Astrocyte (in vitro differentiated cells and primary cell): ENCODE measurements at regions not wholly inside any gene's neighbourhood (a gene's known extent, or its start where the extent isn't known, plus 50 kb on each side); places are given as distances from the start of the nearest gene placed in this dataset.
"Not testable (repeated sequence)": the region's sequence is repeated elsewhere in the genome, so short reads cannot be mapped to it uniquely, and the experiment has no call there.

Experiments
- CTCF ChIP-seq: IDR thresholded peaks from 2 replicates; pipeline ENCODE4 v1.5.1; 2011; ENCODE audit warnings: low read depth, mild to moderate bottlenecking, inconsistent platforms, low read length, moderate library complexity; ENCODE audit not compliant: insufficient read depth
- EZH2 ChIP-seq: IDR thresholded peaks from 2 replicates; pipeline ENCODE4 v1.6.1; 2012; ENCODE audit warnings: mild to moderate bottlenecking, low read length, inconsistent platforms; ENCODE audit not compliant: insufficient read depth

DNA sequence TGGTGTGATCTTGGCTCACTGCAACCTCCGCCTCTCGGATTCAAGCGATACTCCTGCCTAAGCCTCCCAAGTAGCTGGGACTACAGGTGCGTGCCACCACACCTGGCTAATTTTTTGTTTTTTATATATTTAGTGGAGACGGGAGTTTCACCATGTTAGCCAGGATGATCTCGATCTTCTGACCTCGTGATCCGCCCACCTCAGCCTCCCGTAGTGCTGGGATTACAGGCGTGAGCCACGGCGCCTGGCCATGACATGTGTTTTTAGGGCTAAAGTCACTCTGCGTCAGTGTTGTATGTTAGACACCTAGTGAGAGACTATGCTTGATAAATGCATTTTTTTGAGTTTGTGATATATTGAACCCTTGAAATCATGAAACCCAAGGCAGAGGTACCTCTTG lies 674.6 kb upstream of the CTNND2 start:
- not testable (repeated sequence) for TF ChIP-seq CTCF, EZH2
